GM18909 (cell line): ENCODE measurements at regions not wholly inside any gene's neighbourhood (a gene's known extent, or its start where the extent isn't known, plus 50 kb on each side); places are given as distances from the start of the nearest gene placed in this dataset.
"Not testable (repeated sequence)": the region's sequence is repeated elsewhere in the genome, so short reads cannot be mapped to it uniquely, and the experiment has no call there.

Experiments used
- ATAC-seq: cut with Tn5 transposase; IDR thresholded peaks from one replicate; pipeline ENCODE4 v1.9.1; 2021; ENCODE audit warnings: mild to moderate bottlenecking; ENCODE audit not compliant: unreplicated experiment, poor library complexity

DNA sequence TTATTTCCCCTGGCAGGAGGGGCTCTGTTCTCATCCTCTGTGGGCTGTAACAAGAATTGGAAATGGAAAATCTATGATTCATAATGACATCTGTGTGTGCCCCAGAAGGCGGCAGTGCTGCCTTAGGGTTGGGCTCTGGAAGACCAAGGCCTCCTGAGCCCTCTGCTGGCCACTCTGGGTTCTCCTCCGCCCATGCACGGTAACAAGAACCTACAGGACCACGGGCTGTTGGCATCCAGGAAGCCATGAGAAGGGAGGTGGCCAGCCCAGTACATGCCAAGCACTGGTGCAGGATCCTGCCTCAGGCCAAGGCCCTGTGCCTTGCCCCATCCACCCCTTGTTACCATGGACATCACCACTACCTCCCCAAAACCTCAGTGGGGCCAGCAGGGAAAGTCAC lies 454.2 kb downstream of the TP53TG3F start:
- ATAC-seq, result not testable (repeated sequence)

DNA sequence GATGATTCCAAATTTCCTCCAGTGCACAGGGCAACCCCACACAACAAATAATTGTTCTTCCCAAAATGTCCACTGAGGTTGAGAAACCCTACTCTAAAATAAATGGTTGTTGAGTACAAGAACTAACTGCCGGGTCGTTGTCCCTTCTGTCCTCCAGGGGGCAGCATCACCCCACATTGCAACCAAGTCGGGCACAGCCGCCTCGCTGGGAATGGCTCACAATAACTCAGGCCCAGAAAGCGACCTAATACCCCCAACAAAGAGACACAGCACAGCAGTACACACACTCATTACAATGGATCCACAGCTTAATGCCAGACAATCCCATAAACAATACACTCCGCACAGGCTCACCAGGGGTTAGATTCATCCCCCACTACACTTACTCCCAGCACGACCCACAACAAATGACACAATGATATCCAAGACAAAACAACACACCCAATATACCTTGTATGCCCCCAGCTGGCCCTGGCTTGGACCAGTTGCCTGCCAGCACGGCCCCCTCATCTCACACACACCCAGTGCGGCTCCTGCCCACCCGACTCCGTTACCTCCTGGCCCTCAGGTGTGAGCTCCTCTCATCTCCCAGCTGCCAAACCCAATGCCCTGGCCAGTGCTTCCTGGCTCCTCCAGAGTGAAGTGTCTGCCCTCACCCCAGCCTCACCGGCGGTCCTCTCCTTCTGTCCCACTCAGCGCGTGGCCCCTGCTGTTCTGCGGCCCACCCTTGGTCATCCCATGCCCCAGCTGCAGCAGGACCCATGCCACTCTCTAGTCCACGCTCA lies 461.5 kb downstream of the TP53TG3F start:
- not testable (repeated sequence) for ATAC-seq

DNA sequence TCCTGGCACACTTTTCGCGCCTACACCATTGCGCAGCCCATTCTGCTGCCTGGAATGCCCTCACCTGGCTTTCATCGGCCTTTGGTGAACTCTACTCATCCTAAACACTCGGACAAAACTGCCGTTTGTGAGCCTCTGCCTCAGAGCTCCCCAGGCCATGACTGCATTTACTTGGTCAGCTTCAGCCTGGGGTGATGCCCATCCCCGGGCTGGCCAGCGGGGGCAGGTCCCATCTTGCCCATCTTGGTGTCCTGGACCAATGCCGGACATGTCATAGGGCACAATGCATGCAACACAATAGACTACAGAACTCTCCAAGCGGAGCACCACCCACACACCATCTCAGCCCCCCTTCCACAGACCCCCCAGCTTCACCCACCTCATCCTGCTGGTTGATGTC lies 463.5 kb downstream of the TP53TG3F start:
- not testable (repeated sequence) for ATAC-seq

DNA sequence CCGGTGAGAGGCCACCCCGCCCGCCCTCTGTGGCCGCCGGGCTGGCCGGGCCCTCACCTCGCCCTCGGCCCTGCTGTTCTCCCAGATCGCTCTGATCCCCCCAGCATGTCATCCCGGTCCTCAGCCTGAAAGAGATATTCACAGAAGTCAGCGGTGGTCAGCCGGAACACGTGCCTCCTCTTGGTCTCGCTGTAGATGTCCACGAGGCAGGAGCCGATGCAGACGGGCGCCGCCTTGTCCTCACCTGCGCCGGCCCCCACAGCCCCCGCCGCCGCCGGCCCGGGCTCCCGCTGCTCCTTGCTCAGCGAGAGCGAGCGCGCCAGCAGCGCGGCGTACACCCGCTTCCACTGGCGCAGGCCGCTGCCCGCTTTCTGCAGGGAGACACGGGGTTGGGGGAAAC lies 468.6 kb downstream of the TP53TG3F start:
- ATAC-seq, result not testable (repeated sequence)

DNA sequence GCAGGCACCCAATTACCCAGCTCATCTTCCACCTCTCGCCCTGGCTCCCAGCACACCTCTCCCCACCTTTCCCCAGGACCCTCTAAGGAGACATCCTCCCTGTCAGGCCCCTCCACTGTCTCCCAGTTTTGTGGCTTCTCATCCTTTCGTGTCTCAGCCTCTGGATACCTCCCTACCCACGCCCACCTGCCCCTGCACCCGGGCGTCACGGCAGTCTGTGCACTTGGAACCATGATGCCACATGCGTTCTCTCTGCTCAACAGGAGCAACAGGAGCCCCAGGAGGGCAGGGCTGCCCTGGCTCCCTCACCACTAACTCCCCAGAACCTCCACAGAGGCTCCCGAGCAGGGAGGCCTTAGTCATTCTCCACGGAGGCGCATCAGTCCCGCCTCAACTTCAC lies 472.8 kb downstream of the TP53TG3F start:
- not testable (repeated sequence) for ATAC-seq

DNA sequence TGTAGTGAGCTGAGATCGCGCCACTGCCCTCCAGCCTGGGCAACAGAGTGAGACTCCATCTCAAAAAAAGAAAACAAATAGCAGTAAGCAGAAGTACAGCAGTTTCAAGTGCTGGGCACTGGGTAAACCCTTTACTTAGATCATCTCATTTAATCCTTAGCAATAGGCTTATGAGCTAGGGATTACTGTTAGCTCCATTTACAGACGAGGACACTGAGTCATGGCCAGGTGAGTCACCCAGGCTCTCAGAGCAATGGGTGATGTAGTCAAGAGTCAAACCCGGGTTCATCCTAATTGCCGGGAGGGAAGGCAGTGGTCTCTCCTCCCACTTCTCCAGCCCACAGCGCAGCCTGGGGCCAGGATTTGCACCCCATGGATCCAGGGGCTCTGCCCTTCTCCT lies 473.6 kb downstream of the TP53TG3F start:
- not testable (repeated sequence) for ATAC-seq

DNA sequence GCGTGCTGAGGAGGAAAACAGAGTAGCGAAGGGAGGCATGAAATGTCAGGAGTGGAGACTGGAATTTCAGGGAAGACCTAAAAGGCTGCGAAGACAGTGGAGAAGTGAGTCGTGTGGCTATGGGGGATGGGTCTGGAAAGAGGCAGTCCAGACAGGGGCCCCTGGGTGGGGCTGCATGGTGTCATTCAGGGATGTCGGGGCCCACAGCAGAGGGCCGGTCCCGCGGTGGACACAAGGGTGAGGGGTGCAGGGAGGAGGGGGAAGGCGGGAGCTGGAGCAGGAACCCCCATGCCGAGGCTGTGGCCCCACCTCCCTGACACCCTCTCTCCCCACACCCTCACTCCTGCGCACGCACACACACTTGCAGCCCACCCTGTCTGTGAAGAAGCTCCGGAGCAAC lies 476.4 kb downstream of the TP53TG3F start:
- ATAC-seq, result not testable (repeated sequence)

DNA sequence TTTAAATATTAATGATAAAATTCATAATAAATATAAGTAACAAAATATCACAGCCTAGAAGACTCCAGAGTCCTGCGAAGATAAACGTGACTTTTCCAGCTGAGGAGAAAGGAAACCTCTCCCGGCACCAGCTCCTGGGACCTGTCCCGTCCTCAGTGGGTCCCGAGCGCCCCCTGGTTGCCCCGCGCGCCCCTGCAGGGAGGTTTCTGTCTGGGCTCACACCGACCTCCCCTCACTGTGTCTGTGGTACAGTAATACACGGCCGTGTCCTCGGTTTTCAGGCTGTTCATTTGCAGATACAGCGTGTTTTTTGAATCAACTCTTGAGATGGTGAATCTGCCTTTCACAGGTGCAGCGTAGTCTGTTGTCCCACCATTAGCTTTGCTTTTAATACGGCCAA lies 478.7 kb downstream of the TP53TG3F start:
- not testable (repeated sequence) for ATAC-seq

DNA sequence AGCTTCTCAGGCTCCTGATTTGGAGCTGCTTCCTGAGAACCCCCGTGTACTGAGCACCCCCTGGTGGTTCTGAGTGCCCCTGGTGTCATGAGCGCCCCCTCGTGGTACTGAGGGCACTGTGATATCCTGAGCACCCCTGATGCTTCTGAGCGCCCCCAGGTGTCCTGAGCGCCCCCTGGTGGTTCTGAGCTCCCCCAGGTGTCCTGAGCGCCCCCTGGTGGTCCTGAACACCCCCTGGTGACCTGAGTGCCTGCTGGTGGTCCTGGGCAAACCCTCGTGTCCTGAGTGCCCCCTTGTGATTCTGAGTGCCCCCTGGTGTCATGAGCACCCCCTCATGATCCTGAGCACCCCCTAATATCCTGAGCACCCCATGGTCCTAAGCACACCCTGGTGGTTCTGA lies 502.1 kb downstream of the TP53TG3F start:
- not testable (repeated sequence) for ATAC-seq

DNA sequence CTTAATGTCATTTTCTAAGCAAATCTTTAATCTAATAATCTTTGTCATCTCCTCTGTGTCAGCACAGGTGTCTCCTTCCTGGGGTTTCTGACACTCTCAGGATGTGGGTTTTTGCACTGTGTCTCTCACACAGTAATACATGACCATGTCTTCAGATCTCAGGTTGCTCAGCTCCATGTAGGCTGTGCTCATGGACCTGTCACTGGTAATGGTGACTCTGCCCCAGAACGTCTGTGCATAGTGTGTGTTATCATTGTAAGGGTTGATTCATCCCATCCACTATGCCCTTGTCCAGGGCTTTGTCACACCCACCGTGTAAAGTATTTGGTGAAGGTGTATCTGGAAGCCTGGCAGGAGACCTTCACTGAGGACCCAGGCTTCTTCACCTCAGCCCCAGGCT lies 506.1 kb downstream of the TP53TG3F start:
- ATAC-seq, result not testable (repeated sequence)

DNA sequence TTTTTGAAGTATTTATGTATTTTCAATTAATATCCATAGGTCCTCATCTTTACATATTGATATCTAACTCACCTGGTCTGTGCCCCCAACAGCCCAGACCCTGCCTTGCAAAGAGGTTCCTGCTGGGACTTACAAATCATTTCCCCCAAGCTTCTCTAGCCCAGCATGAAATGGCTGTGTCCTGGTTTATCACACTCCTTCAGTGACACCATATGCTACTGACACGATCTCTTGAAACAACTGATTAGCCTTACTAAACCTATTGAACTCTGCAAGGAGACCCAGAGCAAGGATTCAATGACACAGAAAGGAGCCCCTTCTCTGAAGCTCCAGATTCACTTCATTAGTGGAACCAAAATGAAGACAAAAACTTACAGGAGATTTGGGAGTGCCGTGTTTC lies 507.4 kb downstream of the TP53TG3F start:
- ATAC-seq, result not testable (repeated sequence)

DNA sequence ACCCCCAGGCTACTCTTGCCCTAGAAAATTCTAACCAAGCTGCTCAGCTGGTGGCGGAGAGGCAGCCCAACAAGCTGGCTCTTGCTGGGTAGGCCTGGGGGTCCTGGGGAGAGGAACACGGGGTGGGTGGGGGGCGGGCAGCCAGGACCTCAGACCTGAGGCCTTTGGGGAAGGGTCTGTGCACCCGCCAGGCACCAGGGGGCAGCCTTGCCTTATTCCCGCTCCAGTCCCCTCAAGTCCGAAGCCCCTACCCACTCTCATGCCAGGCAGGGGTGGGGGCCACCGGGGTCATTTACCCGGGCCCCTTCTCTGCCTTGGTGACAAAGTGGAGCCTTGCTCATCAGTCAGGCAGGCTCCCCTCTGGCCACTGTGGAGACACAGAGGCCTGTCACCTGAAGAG lies 515.1 kb downstream of the TP53TG3F start:
- ATAC-seq, result not testable (repeated sequence)

DNA sequence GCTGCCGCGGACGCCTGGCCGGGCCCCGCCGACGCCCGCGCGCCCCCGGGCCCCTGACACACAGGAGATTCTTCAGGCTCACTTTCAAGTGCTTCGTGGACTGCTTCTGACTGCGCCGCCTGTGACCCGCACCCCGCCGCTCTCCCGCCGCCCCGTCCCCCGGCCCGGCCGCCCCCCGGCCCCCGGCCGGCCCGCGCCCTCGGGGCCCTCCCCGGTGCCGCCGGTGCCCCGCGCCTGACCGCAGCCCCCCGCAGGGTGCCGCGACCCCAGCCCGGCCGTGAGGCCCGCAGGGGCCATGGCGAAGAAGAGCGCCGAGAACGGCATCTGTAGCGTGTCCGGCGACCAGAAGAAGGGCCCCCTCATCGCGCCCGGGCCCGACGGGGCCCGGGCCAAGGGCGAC lies 516.3 kb downstream of the TP53TG3F start:
- not testable (repeated sequence) for ATAC-seq

DNA sequence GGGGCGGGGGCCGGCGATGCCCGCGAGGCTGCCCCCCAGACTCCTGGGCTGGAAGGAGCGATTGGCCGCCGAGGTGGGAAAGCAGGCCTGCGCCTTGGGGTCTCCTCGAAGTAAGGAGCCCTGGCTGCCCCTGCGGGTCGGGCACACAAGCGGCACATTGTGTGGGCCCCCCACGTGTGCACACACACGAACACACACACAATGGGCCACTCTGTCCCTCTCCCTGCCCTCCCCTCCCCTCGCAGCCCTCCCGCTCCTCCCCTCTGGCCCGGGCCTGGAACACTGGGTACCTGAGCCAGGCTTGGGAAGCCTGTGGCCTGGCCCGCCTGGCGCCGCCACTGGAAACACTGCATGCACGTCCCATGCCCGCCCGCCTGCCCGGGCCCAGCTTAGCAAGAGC lies 517.1 kb downstream of the TP53TG3F start:
- ATAC-seq, result not testable (repeated sequence)

DNA sequence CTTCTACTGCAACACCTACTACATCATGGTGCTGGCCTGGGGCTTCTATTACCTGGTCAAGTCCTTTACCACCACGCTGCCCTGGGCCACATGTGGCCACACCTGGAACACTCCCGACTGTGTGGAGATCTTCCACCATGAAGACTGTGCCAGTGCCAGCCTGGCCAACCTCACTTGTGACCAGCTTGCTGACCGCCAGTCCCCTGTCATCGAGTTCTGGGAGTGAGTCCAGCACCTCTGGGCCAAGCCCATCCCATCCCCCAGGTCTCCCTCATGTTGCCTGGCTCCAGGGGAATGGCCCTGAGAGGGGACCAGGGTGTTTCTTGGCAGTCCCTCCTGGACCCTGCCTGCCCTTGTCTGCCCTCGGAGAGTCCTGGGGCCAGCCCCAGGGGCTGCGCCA lies 519.4 kb downstream of the TP53TG3F start:
- ATAC-seq, result not testable (repeated sequence)

DNA sequence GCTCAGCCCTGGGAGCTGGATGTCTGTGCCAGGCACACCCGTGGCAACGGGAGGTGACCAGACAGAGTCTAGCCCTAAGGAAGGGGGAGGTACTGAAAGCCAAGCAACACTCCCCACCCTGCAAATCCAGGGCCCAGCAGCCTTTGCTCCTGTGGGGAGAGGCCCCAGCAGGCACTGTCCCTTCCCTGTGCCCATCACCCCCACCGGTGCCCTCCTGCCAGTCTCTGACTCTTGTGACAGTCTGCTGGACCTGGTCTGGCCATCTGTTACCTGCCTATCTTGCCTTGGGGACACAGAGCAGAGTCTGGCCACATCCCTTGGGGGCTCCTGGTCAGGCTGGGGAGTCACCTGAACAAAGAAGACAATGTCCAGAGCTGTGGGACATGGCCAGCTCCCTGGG lies 520.2 kb downstream of the TP53TG3F start:
- not testable (repeated sequence) for ATAC-seq

DNA sequence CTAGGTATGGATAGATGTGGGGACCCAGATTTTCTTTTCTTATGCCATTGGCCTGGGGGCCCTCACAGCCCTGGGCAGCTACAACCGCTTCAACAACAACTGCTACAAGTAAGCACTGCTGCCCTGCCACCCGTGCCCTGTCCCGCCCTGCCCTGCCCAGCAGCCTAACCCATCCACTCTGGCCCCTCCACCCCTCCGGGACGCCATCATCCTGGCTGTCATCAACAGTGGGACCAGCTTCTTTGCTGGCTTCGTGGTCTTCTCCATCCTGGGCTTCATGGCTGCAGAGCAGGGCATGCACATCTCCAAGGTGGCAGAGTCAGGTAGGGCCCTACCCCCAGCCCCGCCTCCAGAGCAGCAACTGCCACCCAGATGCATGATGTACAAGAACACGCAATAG lies 521.3 kb downstream of the TP53TG3F start:
- ATAC-seq, result not testable (repeated sequence)

DNA sequence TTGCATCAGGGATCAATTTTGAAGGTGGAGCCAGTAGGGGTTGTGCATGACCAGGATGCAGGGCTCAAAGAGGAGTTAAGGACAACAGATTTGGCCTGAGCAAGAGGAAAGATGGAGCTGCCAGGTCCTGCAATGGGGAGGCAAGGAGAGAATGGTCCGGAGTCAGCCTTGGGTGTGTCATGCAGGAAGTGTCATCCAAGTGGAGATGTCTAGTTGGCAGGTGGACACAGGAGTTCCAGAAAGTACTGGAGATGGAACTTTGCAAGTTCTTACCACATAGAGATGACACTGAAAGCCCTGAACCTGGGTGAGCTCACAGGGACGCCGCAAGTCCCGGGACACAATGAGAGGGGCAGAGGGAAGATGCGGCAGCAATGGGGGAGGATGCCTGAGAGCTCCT lies 525.0 kb downstream of the TP53TG3F start:
- ATAC-seq, result not testable (repeated sequence)

DNA sequence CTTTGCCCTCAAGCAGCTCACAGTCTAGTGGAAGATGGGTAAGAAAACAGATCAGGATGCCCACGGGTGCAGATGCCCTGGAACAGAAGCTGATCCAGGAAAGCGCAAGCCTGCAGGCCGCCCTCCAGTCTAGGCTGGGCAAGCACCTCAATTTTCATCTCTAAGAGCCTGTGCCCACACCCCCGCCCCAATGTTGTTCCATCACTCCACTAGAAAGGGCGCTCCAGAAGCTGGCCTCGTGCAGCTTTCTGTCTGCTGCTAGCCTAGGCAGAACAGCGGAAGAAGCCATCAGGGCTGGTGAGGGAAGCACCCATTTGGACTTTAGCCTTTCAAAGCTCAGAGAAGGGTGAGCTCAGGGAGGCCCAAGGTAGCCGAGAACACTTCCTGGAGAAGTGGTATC lies 527.1 kb downstream of the TP53TG3F start:
- not testable (repeated sequence) for ATAC-seq

DNA sequence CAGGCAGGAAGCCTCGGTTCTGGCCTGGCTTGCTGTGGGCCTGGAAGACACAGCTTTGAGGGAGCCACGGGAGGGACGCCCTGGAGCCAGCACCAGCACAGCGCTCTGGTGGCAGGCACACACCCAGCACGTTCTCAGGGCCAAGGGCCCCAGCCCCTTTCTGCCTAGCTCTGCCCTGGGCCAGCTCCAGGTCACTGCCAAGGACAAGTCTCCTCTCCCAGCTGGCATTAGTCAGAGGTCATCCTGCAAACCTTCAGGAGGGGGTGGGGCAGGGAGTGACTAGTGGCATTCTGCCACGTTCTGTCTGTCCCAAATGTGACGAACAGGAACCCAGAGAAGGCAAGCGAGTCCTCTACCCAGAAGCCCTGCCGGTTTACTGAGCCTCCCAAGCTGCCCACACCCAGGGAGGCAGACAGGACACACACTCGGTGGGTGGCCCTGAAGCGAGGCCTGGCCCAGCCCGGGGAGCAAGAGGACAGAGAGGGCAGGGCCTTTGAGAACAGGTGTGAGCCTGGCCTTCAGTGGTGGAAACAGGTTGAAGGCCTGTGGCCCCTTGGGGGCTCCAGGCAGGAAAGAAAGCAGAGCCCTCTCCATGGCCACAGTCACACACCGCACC lies 528.0 kb downstream of the TP53TG3F start:
- ATAC-seq, result not testable (repeated sequence)

DNA sequence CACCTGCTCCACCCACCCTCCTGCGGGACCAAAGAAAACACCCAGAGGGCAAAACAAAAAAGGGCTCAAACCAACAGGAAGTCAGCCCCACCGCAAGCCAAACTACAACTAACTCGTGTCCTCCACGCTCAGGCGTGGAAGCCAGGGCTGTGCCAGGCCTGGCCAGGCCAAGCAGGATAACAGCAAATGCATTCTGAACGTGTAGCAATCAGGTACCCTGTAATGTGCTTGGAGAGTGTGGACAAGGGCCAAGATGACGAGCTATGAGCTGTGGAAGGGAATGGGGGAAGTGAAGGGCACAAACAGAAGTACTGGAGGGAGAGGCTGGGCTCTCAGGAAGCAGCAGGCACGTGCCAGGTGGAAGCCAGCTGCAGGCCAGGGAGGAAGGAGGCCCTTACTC lies 528.6 kb downstream of the TP53TG3F start:
- ATAC-seq, result not testable (repeated sequence)

DNA sequence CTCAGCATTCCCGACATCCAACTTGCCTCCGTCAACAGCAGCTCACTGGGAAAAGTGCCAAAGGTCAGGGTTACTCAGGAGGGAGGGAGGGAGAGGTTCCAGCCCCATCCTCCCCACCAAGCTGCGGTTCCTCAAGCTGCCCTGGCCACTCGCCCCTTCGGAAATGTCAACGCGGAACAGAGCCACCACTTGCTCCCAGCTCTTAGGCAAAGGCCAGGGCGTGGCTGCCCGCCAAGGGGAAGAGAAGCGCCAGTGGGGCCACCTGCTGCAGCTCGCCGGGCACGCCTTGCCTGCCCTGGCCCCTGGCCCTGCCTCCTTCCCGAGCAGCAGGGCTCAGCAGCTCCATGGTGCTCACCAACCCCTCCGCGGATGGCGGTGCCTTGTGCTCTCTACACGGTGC lies 531.1 kb downstream of the TP53TG3F start:
- ATAC-seq, result not testable (repeated sequence)
